Mucosa of descending colon (tissue), 3 donors: ENCODE measurements at regions not wholly inside any gene's neighbourhood (a gene's known extent, or its start where the extent isn't known, plus 50 kb on each side); places are given as distances from the start of the nearest gene placed in this dataset.

Experiments used
- ATAC-seq: fragments of 200-7000 bp; cut with Tn5 transposase; one replicate; pipeline ENCODE4 v1.9.1; 2020; ENCODE audit warnings: mild to moderate bottlenecking, moderate library complexity
- DNase-seq, 3 donors: peaks; one replicate each; pipeline ENCODE4 v3.0.0-alpha.2; 2020
- H3K36me3 ChIP-seq: fragments of 200-600 bp; one replicate; pipeline ENCODE4 v1.8.0; 2021; ENCODE audit warnings: low read depth, mild to moderate bottlenecking
- H3K4me1 ChIP-seq: fragments of 200-600 bp; one replicate; pipeline ENCODE4 v1.8.0; 2021; ENCODE audit warnings: low read depth, mild to moderate bottlenecking
- H3K4me3 ChIP-seq: fragments of 200-600 bp; one replicate; pipeline ENCODE4 v1.8.0; 2021; ENCODE audit warnings: mild to moderate bottlenecking
- H3K9me3 ChIP-seq: fragments of 200-600 bp; one replicate; pipeline ENCODE4 v1.8.0; 2021; ENCODE audit warnings: mild to moderate bottlenecking
- intact Hi-C, 2 donors: fragments of 100-400 bp; cut with DNase I in 1 of 2; cut with micrococcal nuclease in 1 of 2; formaldehyde crosslinking; loops; one replicate each; pipeline versions ENCODE4 v1.11.0 to v1.11.1; 2022; cut with DNase I, micrococcal nuclease
- TF ChIP-seq, protein P1 (sequence below): fragments of 200-600 bp; IDR thresholded peaks from one replicate; pipeline ENCODE4 v1.8.0; 2022; ENCODE audit warnings: antibody characterized with exemption, mild to moderate bottlenecking
- donor health status: DM: no; HTN: no; CAD: no; lungs with moderate emphysema.
- donor health status: DM: no; HTN: no; CAD: no.
- donor health status: DM: no; HTN: yes; CAD: no.

DNA sequence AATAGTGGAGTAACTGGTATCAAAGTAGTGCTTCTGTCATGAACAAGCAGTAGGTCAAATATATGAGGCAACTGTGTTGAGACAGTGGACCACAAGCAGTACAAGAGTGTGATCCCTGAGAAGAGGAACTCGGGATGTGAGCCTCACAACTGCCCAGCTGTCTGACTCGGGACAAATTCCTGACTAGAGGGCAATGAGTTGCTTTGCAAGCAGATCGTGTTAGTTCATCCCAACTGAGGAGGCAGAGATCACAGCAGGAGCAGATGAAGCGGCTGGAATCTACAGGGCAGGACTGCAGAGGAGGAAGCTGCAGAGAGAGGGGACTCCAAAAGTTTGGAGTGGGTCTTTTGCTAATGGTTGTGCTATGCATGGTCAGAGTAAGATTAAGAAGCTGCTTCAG is 741.1 kb downstream of the DIAPH3 start:
- no peak for ATAC-seq
- TF ChIP-seq, protein P1, sequence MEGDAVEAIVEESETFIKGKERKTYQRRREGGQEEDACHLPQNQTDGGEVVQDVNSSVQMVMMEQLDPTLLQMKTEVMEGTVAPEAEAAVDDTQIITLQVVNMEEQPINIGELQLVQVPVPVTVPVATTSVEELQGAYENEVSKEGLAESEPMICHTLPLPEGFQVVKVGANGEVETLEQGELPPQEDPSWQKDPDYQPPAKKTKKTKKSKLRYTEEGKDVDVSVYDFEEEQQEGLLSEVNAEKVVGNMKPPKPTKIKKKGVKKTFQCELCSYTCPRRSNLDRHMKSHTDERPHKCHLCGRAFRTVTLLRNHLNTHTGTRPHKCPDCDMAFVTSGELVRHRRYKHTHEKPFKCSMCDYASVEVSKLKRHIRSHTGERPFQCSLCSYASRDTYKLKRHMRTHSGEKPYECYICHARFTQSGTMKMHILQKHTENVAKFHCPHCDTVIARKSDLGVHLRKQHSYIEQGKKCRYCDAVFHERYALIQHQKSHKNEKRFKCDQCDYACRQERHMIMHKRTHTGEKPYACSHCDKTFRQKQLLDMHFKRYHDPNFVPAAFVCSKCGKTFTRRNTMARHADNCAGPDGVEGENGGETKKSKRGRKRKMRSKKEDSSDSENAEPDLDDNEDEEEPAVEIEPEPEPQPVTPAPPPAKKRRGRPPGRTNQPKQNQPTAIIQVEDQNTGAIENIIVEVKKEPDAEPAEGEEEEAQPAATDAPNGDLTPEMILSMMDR, result no peak
- Histone ChIP-seq H3K9me3 (no peaks in the 10 kb centered on the region), H3K4me3 (no peak overlapping the region), H3K36me3 (no peaks in the 10 kb centered on the region), H3K4me1 (no peaks in the 10 kb centered on the region)
- no peak for DNase-seq
- intact Hi-C loops, result no loop called here

DNA sequence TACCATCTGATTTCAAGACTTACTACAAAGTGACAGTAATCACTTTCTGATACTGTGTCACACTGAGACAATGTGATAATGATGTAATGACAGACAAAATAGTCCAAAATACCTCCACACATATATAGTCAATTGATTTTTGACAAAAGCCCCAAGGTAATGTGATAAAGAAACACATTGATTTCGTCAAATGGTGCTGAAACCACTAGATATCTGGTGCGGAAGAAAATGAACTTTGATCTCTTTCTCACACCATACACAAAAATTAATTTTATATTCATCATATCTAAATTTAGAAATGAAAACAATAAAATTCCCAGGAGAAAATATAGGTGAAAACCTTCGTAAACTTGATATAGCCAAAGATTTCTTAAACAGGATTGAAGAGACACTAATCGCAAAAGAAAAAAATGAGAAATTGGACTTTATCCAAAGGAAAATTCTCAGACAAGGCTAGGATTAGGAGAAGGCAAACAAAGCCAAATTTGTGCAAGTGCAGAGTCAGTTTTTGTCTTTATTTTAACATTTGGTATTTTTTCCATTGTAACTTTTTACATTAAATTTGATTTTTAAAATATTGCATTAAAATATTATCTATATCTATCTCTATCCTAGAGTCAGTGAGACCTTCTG is 739.9 kb downstream of the DIAPH3 start:
- Histone ChIP-seq H3K4me1 (no peaks in the 10 kb centered on the region), H3K4me3 (no peak overlapping the region), H3K36me3 (no peaks in the 10 kb centered on the region), H3K9me3 (no peaks in the 10 kb centered on the region)
- ATAC-seq, result no peak
- intact Hi-C loops, result no loop called here
- TF ChIP-seq, protein P1, result no peak
- DNase-seq, result no peak

DNA sequence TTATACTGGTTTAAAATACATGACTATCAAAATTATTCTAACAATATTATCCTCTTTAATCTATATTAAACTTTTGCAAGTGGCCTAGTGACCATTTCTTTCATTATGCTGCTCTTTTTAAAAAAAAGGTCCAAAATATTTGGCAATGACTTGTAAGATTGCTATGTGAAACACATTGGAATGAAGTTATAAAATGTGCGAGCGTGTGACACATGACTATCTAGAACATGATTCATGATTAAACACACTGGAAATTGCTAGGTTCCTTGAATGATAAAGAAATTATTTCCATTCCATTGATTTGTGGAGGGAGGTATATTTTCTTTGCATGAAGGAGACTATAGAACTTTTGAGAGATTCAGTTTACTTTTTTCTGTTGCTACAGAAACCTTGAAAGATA is 739.1 kb downstream of the DIAPH3 start:
- Histone ChIP-seq H3K4me3 (no peak overlapping the region), H3K36me3 (no peaks in the 10 kb centered on the region), H3K9me3 (no peaks in the 10 kb centered on the region), H3K4me1 (no peaks in the 10 kb centered on the region)
- TF ChIP-seq, protein P1, result no peak
- DNase-seq, result no peak
- intact Hi-C loops, result no loop called here
- ATAC-seq, result no peak

DNA sequence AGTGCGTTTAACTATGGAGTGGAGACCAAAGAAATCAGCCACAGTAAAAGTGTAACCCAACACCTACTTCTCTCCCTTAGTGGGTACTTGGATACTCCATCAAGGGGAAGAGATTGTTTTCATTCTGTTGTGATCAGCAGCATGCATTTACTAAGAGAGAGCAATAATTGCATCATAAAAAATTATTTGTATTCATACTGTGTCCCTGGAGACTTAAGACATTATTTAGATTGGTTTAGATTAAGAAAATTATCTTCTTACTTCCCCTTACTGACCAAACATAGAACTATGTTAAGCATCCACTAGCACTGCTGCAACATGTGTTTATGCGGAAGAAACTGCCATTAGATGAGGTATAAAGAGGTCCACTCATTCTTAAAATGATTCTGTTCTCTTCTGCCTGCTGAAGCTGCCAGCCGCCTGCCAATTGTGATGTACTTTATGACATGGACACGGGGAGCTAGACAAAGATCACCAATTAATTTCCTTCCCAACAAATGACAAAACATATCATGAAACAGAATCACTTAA is 738.5 kb downstream of the DIAPH3 start:
- intact Hi-C loops, result no loop called here

DNA sequence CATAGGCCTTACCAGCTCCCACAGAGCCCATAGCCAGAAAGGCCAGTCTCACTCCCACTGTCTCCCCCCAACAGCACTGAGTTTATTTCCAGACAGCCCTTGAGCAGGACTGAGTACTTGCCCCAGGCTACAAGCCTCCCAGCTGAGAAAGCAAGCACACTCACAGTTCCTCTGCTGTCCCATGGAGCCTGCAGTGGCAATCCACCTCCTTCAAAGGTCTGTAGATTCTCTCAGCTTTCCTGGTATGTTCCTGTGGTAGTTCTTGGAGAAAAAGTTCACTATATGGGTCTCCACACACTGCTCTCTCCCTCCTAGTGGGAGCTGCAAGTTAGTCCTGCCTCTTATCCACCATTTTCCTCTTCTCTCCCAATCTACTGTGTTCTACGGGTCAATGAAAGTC is 728.7 kb downstream of the DIAPH3 start:
- DNase-seq (no peak), ATAC-seq (no peak)
- Histone ChIP-seq H3K4me3 (no peak overlapping the region), H3K36me3 (no peaks in the 10 kb centered on the region), H3K9me3 (peaks cover 22% of the 10 kb centered on the region), H3K4me1 (no peaks in the 10 kb centered on the region)
- TF ChIP-seq, protein P1, result no peak
- intact Hi-C loops, result no loop called here

More for the DNA sequence above, 738.5 kb downstream of the DIAPH3 start:
- Histone ChIP-seq H3K4me3 (no peak overlapping the region), H3K4me1 (no peaks in the 10 kb centered on the region), H3K36me3 (no peaks in the 10 kb centered on the region), H3K9me3 (peaks cover under 1% of the 10 kb centered on the region)
- ATAC-seq (no peak), DNase-seq (no peak)
- TF ChIP-seq, protein P1, result no peak
